SH-SY5Y (cell line): ENCODE measurements at regions not wholly inside any gene's neighbourhood (a gene's known extent, or its start where the extent isn't known, plus 50 kb on each side); places are given as distances from the start of the nearest gene placed in this dataset.

Experiments
- GATA2 ChIP-seq: IDR thresholded peaks from 2 replicates; pipeline ENCODE4 v1.6.1; 2011; ENCODE audit warnings: mild to moderate bottlenecking, low read depth, low read length
- GATA3 ChIP-seq: IDR thresholded peaks from 2 replicates; pipeline ENCODE4 v1.6.1; 2011; ENCODE audit warnings: low read depth, mild to moderate bottlenecking, low read length, moderate library complexity

DNA sequence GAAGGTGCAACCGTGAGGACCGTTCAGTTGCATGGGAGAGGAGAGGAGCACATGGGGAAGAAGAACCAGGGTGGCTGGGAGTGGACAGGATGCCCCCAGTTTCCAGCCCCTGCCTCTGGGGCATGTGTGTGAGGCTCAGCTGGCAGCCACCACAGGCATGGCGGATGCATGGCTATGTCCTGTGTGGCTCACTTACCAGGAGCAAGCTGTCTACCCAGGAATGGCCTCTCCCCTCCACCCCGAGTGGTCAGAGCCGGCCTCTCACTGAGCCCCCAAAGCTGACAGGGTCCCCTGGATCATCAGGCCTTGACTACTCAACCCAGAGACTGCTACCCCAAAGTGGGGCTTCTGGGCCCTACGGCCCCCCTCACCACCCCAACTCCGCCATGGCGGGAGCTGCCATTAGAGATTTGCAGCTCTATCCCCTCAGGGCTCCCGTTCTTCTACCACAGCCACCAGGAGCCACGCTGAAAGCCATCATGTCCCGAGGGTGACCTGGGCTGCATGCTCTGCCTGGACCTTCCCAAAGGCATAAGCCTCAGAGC is 65.3 kb downstream of the RHOB start:
- no peak for TF ChIP-seq GATA2
- TF ChIP-seq GATA3, result no peak
